GM13977 (cell line): ENCODE measurements at regions not wholly inside any gene's neighbourhood (a gene's known extent, or its start where the extent isn't known, plus 50 kb on each side); places are given as distances from the start of the nearest gene placed in this dataset.

Experiments used
- DNase-seq: peaks from one replicate; pipeline ENCODE4 v3.0.0; 2012; ENCODE audit warnings: low spot score
- in situ Hi-C: fragments of 300-500 bp; cut with MboI; formaldehyde crosslinking; loops from one replicate; pipeline ENCODE4 v1.12.0; 2022; ENCODE audit warnings: low sequenced_read_pairs, low pct_unique_long_range_greater_than_20kb, mixed read lengths, inconsistent platforms; ENCODE audit not compliant: unreplicated experiment
- TF ChIP-seq, protein P1 (sequence below): IDR thresholded peaks from 2 replicates; pipeline ENCODE4 v1.5.1; 2012; ENCODE audit warnings: mild to moderate bottlenecking, control low read depth; ENCODE audit not compliant: insufficient read depth; ENCODE audit errors: extremely low read depth, missing control alignments

DNA sequence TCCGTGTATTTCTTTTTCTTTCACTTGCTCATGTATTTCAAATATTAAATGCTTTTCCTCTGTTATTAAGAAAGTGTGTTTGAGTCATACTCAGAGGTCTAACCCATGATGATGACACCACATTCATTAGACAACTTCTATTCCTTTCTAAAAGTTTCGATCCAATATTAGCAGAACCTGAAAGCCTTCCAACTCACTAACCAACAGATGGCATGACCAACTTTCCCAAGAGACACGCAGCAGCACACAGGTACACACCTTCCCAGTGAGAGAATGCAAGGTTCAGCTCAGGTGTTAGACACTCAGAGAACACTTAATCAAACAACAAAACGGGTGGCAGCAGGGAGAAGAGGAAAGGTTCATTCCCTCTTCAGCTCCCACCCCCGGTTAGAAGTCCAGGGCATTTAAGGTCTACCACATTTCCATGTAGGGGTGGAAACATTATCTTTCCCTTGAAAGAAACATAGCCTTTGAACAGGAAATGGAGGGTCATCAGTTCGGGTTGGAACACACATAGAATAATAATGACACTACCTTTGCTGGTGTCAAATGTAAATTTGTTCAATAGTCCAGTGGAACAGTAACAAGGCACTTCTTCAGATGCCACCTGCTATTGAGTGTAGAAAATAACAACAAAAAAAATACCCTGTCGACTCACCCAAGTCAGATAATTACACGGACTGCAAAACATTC, 404.2 kb downstream of the COG6 start:
- in situ Hi-C loops, result loop anchor here (10.0 kb wide), 1 partner anchor 625 kb away; no protein-coding TSS in a partner anchor
- TF ChIP-seq, protein P1, sequence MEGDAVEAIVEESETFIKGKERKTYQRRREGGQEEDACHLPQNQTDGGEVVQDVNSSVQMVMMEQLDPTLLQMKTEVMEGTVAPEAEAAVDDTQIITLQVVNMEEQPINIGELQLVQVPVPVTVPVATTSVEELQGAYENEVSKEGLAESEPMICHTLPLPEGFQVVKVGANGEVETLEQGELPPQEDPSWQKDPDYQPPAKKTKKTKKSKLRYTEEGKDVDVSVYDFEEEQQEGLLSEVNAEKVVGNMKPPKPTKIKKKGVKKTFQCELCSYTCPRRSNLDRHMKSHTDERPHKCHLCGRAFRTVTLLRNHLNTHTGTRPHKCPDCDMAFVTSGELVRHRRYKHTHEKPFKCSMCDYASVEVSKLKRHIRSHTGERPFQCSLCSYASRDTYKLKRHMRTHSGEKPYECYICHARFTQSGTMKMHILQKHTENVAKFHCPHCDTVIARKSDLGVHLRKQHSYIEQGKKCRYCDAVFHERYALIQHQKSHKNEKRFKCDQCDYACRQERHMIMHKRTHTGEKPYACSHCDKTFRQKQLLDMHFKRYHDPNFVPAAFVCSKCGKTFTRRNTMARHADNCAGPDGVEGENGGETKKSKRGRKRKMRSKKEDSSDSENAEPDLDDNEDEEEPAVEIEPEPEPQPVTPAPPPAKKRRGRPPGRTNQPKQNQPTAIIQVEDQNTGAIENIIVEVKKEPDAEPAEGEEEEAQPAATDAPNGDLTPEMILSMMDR, result no peak
- no peak for DNase-seq

DNA sequence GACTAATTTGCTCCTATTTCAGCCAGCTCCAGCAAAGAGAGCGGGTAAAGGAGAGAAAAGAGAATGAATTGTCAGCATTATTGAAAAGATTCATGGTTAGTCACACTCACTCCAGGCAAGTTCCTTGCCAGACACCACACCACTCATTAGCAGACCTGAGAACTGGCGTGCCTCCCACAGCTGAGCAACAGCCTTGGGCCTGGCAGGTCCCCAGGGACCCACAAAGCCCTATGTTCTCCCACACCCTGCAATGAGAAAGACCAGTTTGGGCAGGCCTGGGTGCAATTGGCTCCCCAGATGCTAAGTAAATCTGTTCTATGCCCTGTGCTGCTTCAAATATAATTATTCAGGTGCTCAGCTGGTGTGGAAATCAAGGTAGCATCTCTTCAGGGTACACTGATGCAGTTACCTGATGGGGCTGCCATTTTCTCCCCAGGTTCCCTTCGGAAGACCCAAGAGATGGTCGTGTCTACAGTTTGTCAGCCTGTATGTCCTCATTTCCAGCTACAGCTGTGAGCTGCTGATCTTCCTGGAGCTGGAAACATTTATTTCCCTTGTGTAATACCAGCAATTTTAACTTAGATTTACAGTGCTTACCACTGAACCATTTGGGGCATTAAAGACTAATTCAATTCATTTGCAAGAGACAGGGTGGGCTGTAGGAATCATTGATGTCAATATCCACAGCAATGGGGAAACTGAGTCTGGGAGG, 405.0 kb downstream of the COG6 start:
- in situ Hi-C loops, result loop anchor here (10.0 kb wide), 1 partner anchor 624 kb away; no protein-coding TSS in a partner anchor
- TF ChIP-seq, protein P1, result no peak
- peak; percentile 29 for DNase-seq

DNA sequence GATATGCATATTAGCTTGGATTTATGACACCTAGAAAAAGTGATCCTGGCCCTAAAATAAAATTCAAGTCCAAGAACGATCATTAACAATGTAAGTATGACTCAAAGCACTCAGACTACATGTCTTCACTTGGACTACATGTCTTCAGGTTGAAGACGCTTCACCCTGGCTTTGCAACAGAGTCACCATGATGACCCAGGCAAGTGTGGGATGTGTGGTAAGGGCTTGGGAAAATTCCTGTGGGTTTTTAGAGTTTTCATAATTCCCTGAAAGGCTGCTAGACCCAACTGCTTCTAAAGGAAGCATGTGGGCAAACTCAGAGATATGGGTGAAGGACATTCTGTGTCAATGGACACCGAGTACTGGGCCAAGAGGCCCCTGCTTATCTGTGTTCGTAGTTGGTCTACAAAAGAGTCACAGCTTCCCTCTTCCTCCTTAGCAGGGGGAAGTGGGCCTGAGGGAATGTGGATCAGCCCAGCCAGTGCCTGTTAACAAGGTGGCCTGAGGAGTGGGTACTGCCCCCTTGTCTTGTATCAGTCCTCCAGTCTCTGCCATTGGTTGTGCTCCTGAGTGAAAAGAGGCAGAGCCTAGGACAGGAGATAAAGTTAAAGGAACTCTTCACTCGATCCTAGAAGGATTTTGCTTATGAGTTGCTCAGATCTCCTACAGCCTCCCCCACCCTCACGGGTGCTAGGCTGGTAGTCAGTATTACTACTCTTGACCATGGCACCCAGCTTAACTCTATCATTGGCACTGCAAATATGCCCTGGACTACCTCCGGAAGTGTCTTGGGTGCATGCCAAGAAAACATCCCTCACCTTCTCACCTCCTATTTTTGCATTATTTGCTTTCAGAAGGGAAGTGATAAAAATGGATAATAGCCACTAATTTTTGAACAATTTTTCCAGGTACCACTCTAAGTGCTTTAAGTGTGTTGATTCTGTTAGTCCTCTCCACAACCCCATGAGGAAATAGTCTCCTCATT, 406.3 kb downstream of the COG6 start:
- TF ChIP-seq, protein P1, result no peak
- DNase-seq, result no peak
- in situ Hi-C loops, result loop anchor here (10.0 kb wide), 1 partner anchor 623 kb away; no protein-coding TSS in a partner anchor

DNA sequence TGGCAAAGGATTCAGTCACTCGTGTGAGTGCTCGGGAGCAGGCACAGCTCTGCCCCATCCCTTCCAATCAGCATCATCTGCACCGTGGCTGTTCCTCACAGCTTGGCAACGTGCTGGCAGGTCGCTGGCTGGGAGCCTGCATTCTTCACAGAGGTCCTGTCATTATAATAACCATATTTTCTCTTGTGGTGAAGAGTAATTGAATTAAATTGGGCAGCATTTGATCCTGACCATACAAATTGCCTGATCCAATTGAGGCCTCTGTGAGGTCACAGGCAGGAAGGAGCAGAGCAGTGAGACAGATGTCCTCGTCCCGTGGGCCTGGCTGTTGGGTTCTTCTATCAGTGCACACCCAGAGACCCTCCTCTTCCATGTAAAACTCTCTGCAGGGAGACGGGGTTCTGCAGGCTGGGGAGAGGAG, 407.8 kb downstream of the COG6 start:
- TF ChIP-seq, protein P1, result no peak
- DNase-seq, result no peak
- in situ Hi-C loops, result loop anchor here (10.0 kb wide), 1 partner anchor 622 kb away; no protein-coding TSS in a partner anchor

DNA sequence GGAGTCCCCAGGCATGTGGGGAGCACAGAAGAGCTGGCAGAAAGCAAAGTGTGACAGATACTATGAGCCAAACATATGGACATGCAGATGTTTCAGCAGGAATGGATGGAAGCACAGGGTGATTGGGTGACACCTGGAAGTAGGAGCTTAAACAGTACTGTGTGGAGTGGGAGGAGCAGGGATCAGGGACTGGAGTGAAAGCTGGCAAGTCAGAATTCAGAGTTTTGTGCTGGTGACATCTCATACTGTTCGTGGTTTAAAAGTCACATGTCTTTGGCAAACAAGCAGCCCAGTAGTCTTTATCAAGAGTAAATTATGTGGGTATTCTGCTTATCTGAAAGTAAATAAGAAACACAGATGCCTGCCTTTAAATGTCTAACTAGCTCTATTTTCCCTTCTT, 408.2 kb downstream of the COG6 start:
- no peak for DNase-seq
- TF ChIP-seq, protein P1, result no peak
- in situ Hi-C loops, result loop anchor here (10.0 kb wide), 1 partner anchor 621 kb away; no protein-coding TSS in a partner anchor
